CD4-positive, alpha-beta T cell treated with Interleukin-17A for 4 hours (primary cell): ENCODE measurements at regions not wholly inside any gene's neighbourhood (a gene's known extent, or its start where the extent isn't known, plus 50 kb on each side); places are given as distances from the start of the nearest gene placed in this dataset.
"Not testable (repeated sequence)": the region's sequence is repeated elsewhere in the genome, so short reads cannot be mapped to it uniquely, and the experiment has no call there.

Experiments used
- DNase-seq: peaks from one replicate; pipeline ENCODE4 v3.0.0-alpha.2; 2020; ENCODE audit warnings: mixed read lengths

GRCh38 chr1:88523854-88524528 lies 160.1 kb upstream of the PKN2 start:
- no peak for DNase-seq

- DNase-seq = no peak
Observed at GRCh38 chr1:88526456-88526855, 157.6 kb upstream of the PKN2 start.

- DNase-seq = no peak
Observed at GRCh38 chr1:88528792-88529191, 155.3 kb upstream of the PKN2 start.

- no peak for DNase-seq
Observed at GRCh38 chr1:88529581-88529980, 154.5 kb upstream of the PKN2 start.

- DNase-seq = no peak
Observed at GRCh38 chr1:88530246-88530645, 153.8 kb upstream of the PKN2 start.

GRCh38 chr1:88537787-88538186 lies 146.3 kb upstream of the PKN2 start:
- no peak for DNase-seq

GRCh38 chr1:88538222-88538899 lies 145.7 kb upstream of the PKN2 start:
- no peak for DNase-seq

- DNase-seq = no peak
Observed at GRCh38 chr1:88540255-88540654, 143.8 kb upstream of the PKN2 start.

- DNase-seq = no peak
Observed at GRCh38 chr1:88541596-88541995, 142.5 kb upstream of the PKN2 start.

GRCh38 chr1:88544195-88544594 lies 139.9 kb upstream of the PKN2 start:
- no peak for DNase-seq

GRCh38 chr1:88549536-88549935 lies 134.5 kb upstream of the PKN2 start:
- no peak for DNase-seq

GRCh38 chr1:88552226-88552625 lies 131.8 kb upstream of the PKN2 start:
- no peak for DNase-seq

GRCh38 chr1:88557014-88557413 lies 127.1 kb upstream of the PKN2 start:
- DNase-seq = no peak

- no peak for DNase-seq
Observed at GRCh38 chr1:88560621-88561020, 123.5 kb upstream of the PKN2 start.

GRCh38 chr1:88562991-88563390 lies 121.1 kb upstream of the PKN2 start:
- no peak for DNase-seq

- DNase-seq = no peak
Observed at GRCh38 chr1:88566615-88567387, 117.3 kb upstream of the PKN2 start.

- DNase-seq = no peak
Observed at GRCh38 chr1:88571506-88571905, 112.6 kb upstream of the PKN2 start.

GRCh38 chr1:88579598-88579997 lies 104.5 kb upstream of the PKN2 start:
- no peak for DNase-seq

GRCh38 chr1:88581703-88582102 lies 102.4 kb upstream of the PKN2 start:
- DNase-seq = no peak

GRCh38 chr1:88593358-88593757 lies 90.7 kb upstream of the PKN2 start:
- DNase-seq = no peak

- DNase-seq = no peak
Observed at GRCh38 chr1:88595355-88596002, 88.6 kb upstream of the PKN2 start.

- DNase-seq = not testable (repeated sequence)
Observed at GRCh38 chr1:88597973-88598372, 86.1 kb upstream of the PKN2 start.

- peak; percentile 8 for DNase-seq
Observed at GRCh38 chr1:88608139-88608943, 75.7 kb upstream of the PKN2 start.
